Endothelial cell of umbilical vein (primary cell): ENCODE measurements at regions not wholly inside any gene's neighbourhood (a gene's known extent, or its start where the extent isn't known, plus 50 kb on each side); places are given as distances from the start of the nearest gene placed in this dataset.

Source experiments
- BruUV-seq: library from RNA; stranded (reverse); fragments of 400-500 nt; replicated peaks from 2 replicates; lab custom pipeline; 2021; lab: Mats Ljungman, UMichigan
- CTCF ChIA-PET: fragments of 300-600, 350-600 bp; sonication (Branson Sonifier 250); formaldehyde crosslinking; loops from one replicate; lab custom pipeline; 2021; ENCODE audit warnings: antibody characterized with exemption, inconsistent platforms; lab: Charles Lee
- POLR2A ChIA-PET: fragments of 300-600, 350-600 bp; sonication (Branson Sonifier 250); formaldehyde crosslinking; loops from one replicate; lab custom pipeline; 2021; ENCODE audit warnings: antibody characterized with exemption, inconsistent platforms; lab: Charles Lee
- DNase-seq: peaks from one replicate; pipeline ENCODE4 v3.0.0-alpha.2; 2011; ENCODE audit warnings: low read depth, low spot score
- FAIRE-seq: peaks from 2 replicates; lab custom pipeline; 2011; peaks lifted over from hg19 to GRCh38; lab: Jason Lieb, UNC
- H2AFZ ChIP-seq: 2 replicates; pipeline ENCODE4 v1.6.0; 2012; ENCODE audit warnings: low read depth, low read length, control low read depth, inconsistent platforms
- H3K27ac ChIP-seq: 2 replicates; pipeline ENCODE4 v1.5.1; 2011; ENCODE audit warnings: low read depth, mild to moderate bottlenecking, control low read depth, low read length, moderate library complexity; ENCODE audit not compliant: insufficient read depth
- H3K27me3 ChIP-seq, 2 experiments: 2 replicates each; pipeline versions ENCODE4 v1.6.0 to v1.6.1; 2011; ENCODE audit warnings: low read length in 2 of 2, mixed read lengths in 1 of 2; ENCODE audit not compliant: control insufficient read depth in 2 of 2, insufficient read depth in 2 of 2
- H3K36me3 ChIP-seq, 2 experiments: 2 replicates in 1 of 2; 3 replicates in 1 of 2; pipeline ENCODE4 v1.5.1; 2011; ENCODE audit warnings: low read length in 2 of 2, mild to moderate bottlenecking in 1 of 2, moderate library complexity in 1 of 2; ENCODE audit not compliant: control insufficient read depth in 2 of 2, insufficient read depth in 2 of 2; ENCODE audit errors: extremely low read depth in 1 of 2
- H3K4me1 ChIP-seq: 3 replicates; pipeline ENCODE4 v1.5.1; 2011; ENCODE audit warnings: mild to moderate bottlenecking, low read length; ENCODE audit not compliant: control insufficient read depth, insufficient read depth; ENCODE audit errors: extremely low read depth
- H3K4me2 ChIP-seq: 2 replicates; pipeline ENCODE4 v1.6.1; 2011; ENCODE audit warnings: low read length, control low read depth, mixed read lengths; ENCODE audit not compliant: insufficient read depth
- H3K4me3 ChIP-seq, 3 experiments: fragments of 200-600 bp in 1 of 3; sonication (generic), shearing (Covaris generic) in 1 of 3; replicated peaks in 1 of 3; 2 replicates each; pipeline ENCODE4 v1.5.1; 2011 to 2016; ENCODE audit warnings: control low read depth in 3 of 3, low read length in 3 of 3, mild to moderate bottlenecking in 2 of 3, inconsistent platforms in 1 of 3, low read depth in 1 of 3, moderate library complexity in 1 of 3; ENCODE audit not compliant: insufficient read depth in 1 of 3
- H3K79me2 ChIP-seq: 2 replicates; pipeline ENCODE4 v1.6.0; 2012; ENCODE audit warnings: low read length, inconsistent platforms; ENCODE audit not compliant: control insufficient read depth, insufficient read depth
- H3K9ac ChIP-seq: replicated peaks from 2 replicates; pipeline ENCODE3; 2011; ENCODE audit warnings: low read length, control low read depth; ENCODE audit not compliant: insufficient read depth; ENCODE audit errors: extremely low read depth
- H3K9me1 ChIP-seq: replicated peaks from 3 replicates; pipeline ENCODE4 v1.6.0; 2011; ENCODE audit warnings: mild to moderate bottlenecking, low read length; ENCODE audit not compliant: control insufficient read depth, insufficient read depth; ENCODE audit errors: extremely low read depth
- H3K9me3 ChIP-seq: replicated peaks from 2 replicates; pipeline ENCODE4 v1.5.1; 2012; ENCODE audit warnings: low read length, inconsistent platforms; ENCODE audit not compliant: control insufficient read depth, insufficient read depth
- H4K20me1 ChIP-seq: replicated peaks from 2 replicates; pipeline ENCODE3; 2011; ENCODE audit warnings: mild to moderate bottlenecking, low read length; ENCODE audit not compliant: control insufficient read depth, insufficient read depth; ENCODE audit errors: extremely low read depth
- EZH2 ChIP-seq: IDR thresholded peaks from 2 replicates; pipeline ENCODE4 v1.6.1; 2012; ENCODE audit warnings: borderline replicate concordance, low read depth, mild to moderate bottlenecking, moderate library complexity, low read length, inconsistent platforms; ENCODE audit not compliant: severe bottlenecking
- FOS ChIP-seq: IDR thresholded peaks from 2 replicates; pipeline ENCODE4 v1.6.1; 2011; ENCODE audit warnings: mild to moderate bottlenecking, low read length, moderate library complexity, borderline replicate concordance; ENCODE audit not compliant: insufficient read depth
- GATA2 ChIP-seq: IDR thresholded peaks from 2 replicates; pipeline ENCODE4 v1.7.0; 2011; ENCODE audit warnings: low read depth, mild to moderate bottlenecking, moderate library complexity, mixed read lengths, low read length; ENCODE audit not compliant: insufficient read length, insufficient read depth
- JUN ChIP-seq: IDR thresholded peaks from 2 replicates; pipeline ENCODE4 v1.6.1; 2011; ENCODE audit warnings: borderline replicate concordance, low read depth; ENCODE audit not compliant: insufficient read length, insufficient read depth
- MAX ChIP-seq: IDR thresholded peaks from 2 replicates; pipeline ENCODE4 v1.6.1; 2011; ENCODE audit not compliant: insufficient read depth, insufficient read length
- MYC ChIP-seq: IDR thresholded peaks from one replicate; pipeline ENCODE4 v1.6.1; 2011; ENCODE audit warnings: mild to moderate bottlenecking, low read depth, low read length
- POLR2A ChIP-seq: IDR thresholded peaks from 2 replicates; pipeline ENCODE4 v1.6.1; 2012; ENCODE audit warnings: low read depth, mild to moderate bottlenecking, control low read depth, low read length
- POLR2AphosphoS5 ChIP-seq: IDR thresholded peaks from 2 replicates; pipeline ENCODE4 v1.6.1; 2012; ENCODE audit warnings: low read depth, mild to moderate bottlenecking, control low read depth, low read length, moderate library complexity; ENCODE audit not compliant: insufficient read depth
- dilution Hi-C: fragments of 300-500 bp; cut with MboI; formaldehyde crosslinking; loops from one replicate; pipeline ENCODE4 v1.15.0; 2019; ENCODE audit warnings: low sequenced_read_pairs; ENCODE audit not compliant: extremely low pct_ligation_motif_present
- intact Hi-C: fragments of 100-400 bp; cut with micrococcal nuclease; formaldehyde crosslinking; loops from one replicate; pipeline ENCODE4 v1.10.0; 2022
- TF ChIP-seq, protein P1 (sequence below), 2 donors: IDR thresholded peaks; 1 replicate in 1 of 2; 2 replicates in 1 of 2; pipeline ENCODE4 v1.5.1; 2011; ENCODE audit warnings: low read length in 2 of 2, mild to moderate bottlenecking in 2 of 2, moderate library complexity in 2 of 2, control low read depth in 1 of 2, inconsistent platforms in 1 of 2, low read depth in 1 of 2; ENCODE audit not compliant: insufficient read depth in 1 of 2; ENCODE audit errors: extremely low read depth in 1 of 2

GRCh38 chr7:84548366-84549365, 354.1 kb upstream of the SEMA3A start:
- Histone ChIP-seq H3K27me3 (no peaks in the 10 kb centered on the region), H3K9me3 (no peaks in the 10 kb centered on the region), H3K4me2 (no peak overlapping the region), H4K20me1 (no peaks in the 10 kb centered on the region), H3K4me3 (no peak overlapping the region), H3K36me3 (no peaks in the 10 kb centered on the region), H3K9me1 (no peaks in the 10 kb centered on the region), H2AFZ (no peak overlapping the region), H3K79me2 (no peaks in the 10 kb centered on the region), H3K27ac (no peak overlapping the region), H3K4me1 (no peaks in the 10 kb centered on the region), H3K9ac (no peak overlapping the region)
- ChIA-PET CTCF (interaction anchor here (1.0 to 1.5 kb wide), 2 partner anchors 10 to 16 kb away, joined by 3 to 4 read pairs; no protein-coding TSS in a partner anchor), POLR2A (no interaction called here)
- intact Hi-C loops = loop anchor here (10.0 kb wide), 1 partner anchor 316 kb away; no protein-coding TSS in a partner anchor
- TF ChIP-seq GATA2 (no peak), JUN (no peak)
- BruUV-seq = no TSS peak
- DNase-seq (no peak), FAIRE-seq (no peak)
- dilution Hi-C loops = no loop called here

GRCh38 chr7:84547331-84547730, 352.7 kb upstream of the SEMA3A start:
- no peaks in the 10 kb centered on the region for H3K9me3 ChIP-seq
- FAIRE-seq = no peak
- no peaks in the 10 kb centered on the region for H3K4me1 ChIP-seq
- no peaks in the 10 kb centered on the region for H3K9me1 ChIP-seq
- no peaks in the 10 kb centered on the region for H3K27me3 ChIP-seq
- ChIA-PET CTCF (interaction anchor here (0.7 to 1.5 kb wide), 2 partner anchors 15 to 33 kb away, joined by 3 read pairs; no protein-coding TSS in a partner anchor), POLR2A (no interaction called here)
- no peak overlapping the region for H3K4me2 ChIP-seq
- intact Hi-C loops (loop anchor here (10.0 kb wide), 1 partner anchor 317 kb away; no protein-coding TSS in a partner anchor), dilution Hi-C loops (no loop called here)
- H3K79me2 ChIP-seq = no peaks in the 10 kb centered on the region
- H3K36me3 ChIP-seq = no peaks in the 10 kb centered on the region
- TF ChIP-seq MAX (no peak), FOS (no peak), JUN (no peak), POLR2A (no peak), MYC (no peak), POLR2AphosphoS5 (no peak), GATA2 (no peak), EZH2 (no peak)
- TF ChIP-seq, protein P1, sequence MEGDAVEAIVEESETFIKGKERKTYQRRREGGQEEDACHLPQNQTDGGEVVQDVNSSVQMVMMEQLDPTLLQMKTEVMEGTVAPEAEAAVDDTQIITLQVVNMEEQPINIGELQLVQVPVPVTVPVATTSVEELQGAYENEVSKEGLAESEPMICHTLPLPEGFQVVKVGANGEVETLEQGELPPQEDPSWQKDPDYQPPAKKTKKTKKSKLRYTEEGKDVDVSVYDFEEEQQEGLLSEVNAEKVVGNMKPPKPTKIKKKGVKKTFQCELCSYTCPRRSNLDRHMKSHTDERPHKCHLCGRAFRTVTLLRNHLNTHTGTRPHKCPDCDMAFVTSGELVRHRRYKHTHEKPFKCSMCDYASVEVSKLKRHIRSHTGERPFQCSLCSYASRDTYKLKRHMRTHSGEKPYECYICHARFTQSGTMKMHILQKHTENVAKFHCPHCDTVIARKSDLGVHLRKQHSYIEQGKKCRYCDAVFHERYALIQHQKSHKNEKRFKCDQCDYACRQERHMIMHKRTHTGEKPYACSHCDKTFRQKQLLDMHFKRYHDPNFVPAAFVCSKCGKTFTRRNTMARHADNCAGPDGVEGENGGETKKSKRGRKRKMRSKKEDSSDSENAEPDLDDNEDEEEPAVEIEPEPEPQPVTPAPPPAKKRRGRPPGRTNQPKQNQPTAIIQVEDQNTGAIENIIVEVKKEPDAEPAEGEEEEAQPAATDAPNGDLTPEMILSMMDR (IDR thresholded peaks at IDR 0.05; ENCODE audit: extremely low read depth in 1 of 2, insufficient read depth in 1 of 2, low read depth in 1 of 2, low read length in 2 of 2) = no peak
- no peak overlapping the region for H2AFZ ChIP-seq
- H3K27ac ChIP-seq = no peak overlapping the region
- no peak overlapping the region for H3K9ac ChIP-seq
- BruUV-seq = no TSS peak
- DNase-seq = no peak
- no peak overlapping the region for H3K4me3 ChIP-seq
- no peaks in the 10 kb centered on the region for H4K20me1 ChIP-seq
